Kidney (tissue), 13 donors: ENCODE measurements at regions not wholly inside any gene's neighbourhood (a gene's known extent, or its start where the extent isn't known, plus 50 kb on each side); places are given as distances from the start of the nearest gene placed in this dataset.

ENCODE experiments used
- DNase-seq, 5 donors: peaks; one replicate each; pipeline ENCODE4 v3.0.0-alpha.2; 2013 to 2020
- FAIRE-seq: peaks from 2 replicates; lab custom pipeline; 2012; peaks lifted over from hg19 to GRCh38; lab: Jason Lieb, UNC
- H3K27ac ChIP-seq, 2 donors: one replicate each; pipeline ENCODE4 v1.7.0; 2013; ENCODE audit warnings: low read depth in 2 of 2, low read length in 2 of 2, inconsistent platforms in 1 of 2
- H3K27me3 ChIP-seq: one replicate; pipeline ENCODE4 v1.7.1; 2013; ENCODE audit warnings: low read length, inconsistent platforms; ENCODE audit not compliant: control insufficient read depth, insufficient read depth
- H3K36me3 ChIP-seq, 3 donors: one replicate each; pipeline versions ENCODE4 v1.7.0 to v1.7.1; 2013; ENCODE audit warnings: low read length in 3 of 3, control low read depth in 1 of 3, inconsistent platforms in 1 of 3; ENCODE audit not compliant: insufficient read depth in 3 of 3, control insufficient read depth in 2 of 3
- H3K4me1 ChIP-seq, 3 donors: one replicate each; pipeline versions ENCODE4 v1.7.0 to v1.7.1; 2013; ENCODE audit warnings: low read length in 3 of 3, inconsistent platforms in 1 of 3, low read depth in 1 of 3; ENCODE audit not compliant: control insufficient read depth in 2 of 3, insufficient read depth in 2 of 3
- H3K4me3 ChIP-seq, 3 donors: one replicate each; pipeline versions ENCODE4 v1.7.0 to v1.8.1; 2013; ENCODE audit warnings: low read length in 3 of 3, control low read depth in 1 of 3, inconsistent platforms in 1 of 3
- H3K9ac ChIP-seq, 3 donors: one replicate each; pipeline versions ENCODE4 v1.7.0 to v1.7.1; 2013; ENCODE audit warnings: low read length in 3 of 3, control low read depth in 1 of 3, inconsistent platforms in 1 of 3
- H3K9me3 ChIP-seq, 3 donors: one replicate each; pipeline versions ENCODE4 v1.7.0 to v1.7.1; 2013; ENCODE audit warnings: low read length in 3 of 3, control low read depth in 1 of 3, inconsistent platforms in 1 of 3; ENCODE audit not compliant: control insufficient read depth in 2 of 3, insufficient read depth in 1 of 3
- intact Hi-C: fragments of 100-400 bp; cut with DNase I; formaldehyde crosslinking; loops from one replicate; pipeline ENCODE4 v1.11.1; 2022
- TF ChIP-seq, protein P1 (sequence below): IDR thresholded peaks from 3 replicates; pipeline ENCODE4 v1.5.1; 2012; ENCODE audit warnings: mild to moderate bottlenecking, moderate library complexity, borderline replicate concordance; ENCODE audit not compliant: insufficient read depth; ENCODE audit errors: extremely low read depth
- donor health status: control.
- donor health status: control.
- donor health status: control.
- donor health status: control.
- donor health status: control.
- donor health status: DM: yes; HTN: yes; CAD: no.
- donor health status: Normal renal cell carcinoma (clear cell type).

DNA sequence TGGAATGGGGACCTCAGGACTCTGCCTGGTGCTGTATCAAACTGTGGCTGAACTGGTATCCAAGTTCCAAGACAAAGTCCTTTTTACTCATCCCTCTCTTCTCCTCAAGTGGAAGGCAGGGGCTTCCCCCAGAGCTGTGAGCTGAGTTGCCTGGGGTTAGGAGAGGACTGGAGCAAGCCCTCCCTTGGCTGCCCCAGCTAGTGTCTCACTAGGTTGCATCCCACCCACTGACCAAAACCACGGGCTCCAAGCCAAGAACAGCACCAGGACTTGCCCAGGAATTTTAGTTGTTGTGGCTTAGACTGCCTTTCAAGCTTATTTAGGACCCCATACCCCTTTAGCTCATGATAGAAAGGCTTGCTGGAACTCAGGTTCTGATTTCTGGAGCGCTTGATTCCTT is 158.7 kb upstream of the TNC start:
- DNase-seq, result no peak
- TF ChIP-seq, protein P1, sequence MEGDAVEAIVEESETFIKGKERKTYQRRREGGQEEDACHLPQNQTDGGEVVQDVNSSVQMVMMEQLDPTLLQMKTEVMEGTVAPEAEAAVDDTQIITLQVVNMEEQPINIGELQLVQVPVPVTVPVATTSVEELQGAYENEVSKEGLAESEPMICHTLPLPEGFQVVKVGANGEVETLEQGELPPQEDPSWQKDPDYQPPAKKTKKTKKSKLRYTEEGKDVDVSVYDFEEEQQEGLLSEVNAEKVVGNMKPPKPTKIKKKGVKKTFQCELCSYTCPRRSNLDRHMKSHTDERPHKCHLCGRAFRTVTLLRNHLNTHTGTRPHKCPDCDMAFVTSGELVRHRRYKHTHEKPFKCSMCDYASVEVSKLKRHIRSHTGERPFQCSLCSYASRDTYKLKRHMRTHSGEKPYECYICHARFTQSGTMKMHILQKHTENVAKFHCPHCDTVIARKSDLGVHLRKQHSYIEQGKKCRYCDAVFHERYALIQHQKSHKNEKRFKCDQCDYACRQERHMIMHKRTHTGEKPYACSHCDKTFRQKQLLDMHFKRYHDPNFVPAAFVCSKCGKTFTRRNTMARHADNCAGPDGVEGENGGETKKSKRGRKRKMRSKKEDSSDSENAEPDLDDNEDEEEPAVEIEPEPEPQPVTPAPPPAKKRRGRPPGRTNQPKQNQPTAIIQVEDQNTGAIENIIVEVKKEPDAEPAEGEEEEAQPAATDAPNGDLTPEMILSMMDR, result no peak
- FAIRE-seq, result no peak
- H3K4me1 ChIP-seq, result no peaks in the 10 kb centered on the region
- H3K27me3 ChIP-seq, result no peaks in the 10 kb centered on the region
- no peak overlapping the region for H3K9ac ChIP-seq
- no peak overlapping the region for H3K4me3 ChIP-seq
- H3K9me3 ChIP-seq, result no peaks in the 10 kb centered on the region
- H3K27ac ChIP-seq, result no peak overlapping the region
- no peaks in the 10 kb centered on the region for H3K36me3 ChIP-seq
- intact Hi-C loops, result no loop called here

DNA sequence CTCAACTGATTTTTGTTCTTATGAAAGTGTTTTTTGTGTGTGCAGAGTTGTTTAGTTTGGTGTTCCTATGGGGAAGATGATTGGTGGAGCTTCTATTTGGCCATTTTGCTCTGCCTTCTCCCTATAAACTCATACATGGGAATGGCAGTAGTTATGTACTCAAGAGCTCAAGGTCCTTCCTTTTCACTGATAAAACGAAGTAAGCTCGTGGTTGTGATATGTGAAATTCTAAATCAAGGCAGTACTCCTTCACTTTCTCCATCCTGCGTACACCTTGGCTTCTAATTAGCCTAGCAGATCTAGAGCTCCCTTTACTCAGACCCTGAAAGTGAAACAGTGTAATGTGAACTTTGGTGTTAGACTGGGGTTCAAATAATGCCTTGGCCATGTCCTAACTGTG is 159.3 kb upstream of the TNC start:
- TF ChIP-seq, protein P1, result no peak
- Histone ChIP-seq H3K4me1 (no peaks in the 10 kb centered on the region), H3K9ac (no peak overlapping the region), H3K4me3 (no peak overlapping the region), H3K27ac (no peak overlapping the region), H3K9me3 (no peaks in the 10 kb centered on the region), H3K36me3 (no peaks in the 10 kb centered on the region), H3K27me3 (no peaks in the 10 kb centered on the region)
- DNase-seq (no peak), FAIRE-seq (no peak)
- intact Hi-C loops, result no loop called here

DNA sequence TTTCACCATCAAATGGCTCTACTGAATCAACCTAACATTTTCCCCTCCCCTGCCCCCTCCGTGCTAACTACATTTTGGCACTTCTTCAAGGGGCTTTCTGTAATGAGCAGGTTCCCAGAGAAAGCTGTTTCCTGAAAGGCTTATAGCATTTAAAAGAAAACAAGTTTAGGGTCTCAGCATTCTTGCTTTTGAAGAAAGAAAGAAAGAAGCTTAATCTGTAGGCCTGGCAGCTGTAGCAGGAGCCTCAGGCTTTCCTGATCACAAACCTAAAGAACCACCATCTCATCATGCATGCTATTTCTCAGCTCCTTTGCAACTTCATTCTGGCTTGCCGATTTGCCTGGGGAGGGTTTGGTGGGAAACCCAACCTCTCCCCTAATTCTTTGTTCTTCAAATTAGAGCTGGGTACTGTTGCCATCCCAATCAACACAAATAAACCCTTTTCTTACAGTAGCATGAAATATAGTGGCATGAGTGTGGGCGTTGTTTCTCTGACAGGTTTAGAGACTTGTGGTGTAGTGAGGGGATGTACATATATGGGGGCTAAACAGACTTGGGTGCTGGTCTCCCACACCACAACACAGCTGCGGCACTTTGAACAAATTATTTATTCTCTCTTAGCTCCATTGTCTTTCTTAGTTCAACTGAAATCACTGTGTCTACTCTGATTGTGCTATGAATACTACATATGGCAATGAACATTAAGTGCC is 160.5 kb upstream of the TNC start:
- peak in 1 of 5 donors; percentile 49 for DNase-seq
- TF ChIP-seq, protein P1, result no peak
- no peaks in the 10 kb centered on the region for H3K4me1 ChIP-seq
- FAIRE-seq, result no peak
- H3K36me3 ChIP-seq, result no peaks in the 10 kb centered on the region
- no peak overlapping the region for H3K4me3 ChIP-seq
- intact Hi-C loops, result no loop called here
- no peak overlapping the region for H3K9ac ChIP-seq
- H3K27me3 ChIP-seq, result no peaks in the 10 kb centered on the region
- H3K9me3 ChIP-seq, result no peaks in the 10 kb centered on the region
- H3K27ac ChIP-seq, result no peak overlapping the region

DNA sequence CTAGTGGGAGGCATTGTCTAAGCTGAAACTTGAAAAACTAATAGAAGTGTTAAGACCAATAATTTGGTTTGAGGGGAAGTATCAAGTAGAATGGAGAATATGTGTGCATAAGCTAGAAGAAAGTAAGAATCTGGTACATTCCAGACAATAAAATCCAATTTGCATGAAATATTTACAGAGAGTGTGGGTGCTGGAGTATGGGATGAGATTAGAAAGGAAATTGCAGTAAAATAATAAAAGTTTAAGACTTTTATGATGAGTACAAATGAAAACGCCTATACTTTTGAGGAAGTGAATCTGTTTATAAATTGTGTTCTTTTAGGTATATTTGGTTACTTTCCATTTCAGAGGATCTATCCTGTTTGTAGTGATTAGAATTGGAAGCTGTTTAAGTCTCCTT is 165.4 kb upstream of the TNC start:
- no peaks in the 10 kb centered on the region for H3K4me1 ChIP-seq

More for the DNA sequence above, 165.4 kb upstream of the TNC start:
- H3K27me3 ChIP-seq, result no peaks in the 10 kb centered on the region
- DNase-seq, result no peak
- no peak overlapping the region for H3K27ac ChIP-seq
- intact Hi-C loops, result no loop called here
- FAIRE-seq, result no peak
- H3K36me3 ChIP-seq, result no peaks in the 10 kb centered on the region
- H3K9me3 ChIP-seq, result no peaks in the 10 kb centered on the region
- TF ChIP-seq, protein P1, result no peak
- H3K9ac ChIP-seq, result no peak overlapping the region
- no peak overlapping the region for H3K4me3 ChIP-seq
